ENCODE measurements at regions not wholly inside any gene's neighbourhood (a gene's known extent, or its start where the extent isn't known, plus 50 kb on each side); places are given as distances from the start of the nearest gene placed in this dataset.

GRCh38 chr2:187167491-187167890 lies 280.6 kb downstream of the CALCRL start:
- TF ChIP-seq ZNF274 (IDR thresholded peaks at IDR 0.05; ENCODE audit: low read depth, low read length) (no peak), SUZ12 (IDR thresholded peaks at IDR 0.05; ENCODE audit: extremely low read depth, insufficient read depth, insufficient read length) (no peak)

Measured in NT2/D1 (cell line).